ENCODE measurements at regions not wholly inside any gene's neighbourhood (a gene's known extent, or its start where the extent isn't known, plus 50 kb on each side); places are given as distances from the start of the nearest gene placed in this dataset.

DNA sequence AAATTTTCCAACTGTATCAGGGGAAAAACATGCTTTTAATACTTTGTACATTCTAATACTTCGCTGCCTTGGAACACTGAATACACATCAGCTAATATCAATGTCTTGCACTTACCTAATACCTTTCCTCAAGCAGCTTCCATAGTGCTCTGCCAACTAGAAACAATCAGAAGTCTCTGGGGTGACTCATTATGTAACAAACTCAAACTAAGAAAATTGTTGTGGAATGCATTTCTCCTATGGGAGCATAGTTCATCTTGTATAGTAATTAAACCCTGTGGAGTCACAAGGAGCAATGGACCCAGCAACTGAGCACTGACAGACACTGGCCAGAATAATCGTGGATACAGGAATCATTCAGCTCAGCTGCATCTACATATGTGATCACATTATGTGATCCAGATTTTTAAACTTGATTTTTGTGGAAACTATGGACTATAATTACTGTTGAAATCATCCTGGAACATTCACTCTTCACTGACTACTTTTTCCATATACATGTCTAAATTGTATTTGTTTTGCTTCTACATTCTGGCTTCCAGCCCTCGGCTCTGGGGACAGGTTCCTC, 496.9 kb downstream of the TMA16 start:
- in situ Hi-C loops (cut with MboI; ENCODE audit: low pct_unique_long_range_greater_than_20kb, low sequenced_read_pairs, unreplicated experiment), result no loop called here
- TF ChIP-seq, protein P1, sequence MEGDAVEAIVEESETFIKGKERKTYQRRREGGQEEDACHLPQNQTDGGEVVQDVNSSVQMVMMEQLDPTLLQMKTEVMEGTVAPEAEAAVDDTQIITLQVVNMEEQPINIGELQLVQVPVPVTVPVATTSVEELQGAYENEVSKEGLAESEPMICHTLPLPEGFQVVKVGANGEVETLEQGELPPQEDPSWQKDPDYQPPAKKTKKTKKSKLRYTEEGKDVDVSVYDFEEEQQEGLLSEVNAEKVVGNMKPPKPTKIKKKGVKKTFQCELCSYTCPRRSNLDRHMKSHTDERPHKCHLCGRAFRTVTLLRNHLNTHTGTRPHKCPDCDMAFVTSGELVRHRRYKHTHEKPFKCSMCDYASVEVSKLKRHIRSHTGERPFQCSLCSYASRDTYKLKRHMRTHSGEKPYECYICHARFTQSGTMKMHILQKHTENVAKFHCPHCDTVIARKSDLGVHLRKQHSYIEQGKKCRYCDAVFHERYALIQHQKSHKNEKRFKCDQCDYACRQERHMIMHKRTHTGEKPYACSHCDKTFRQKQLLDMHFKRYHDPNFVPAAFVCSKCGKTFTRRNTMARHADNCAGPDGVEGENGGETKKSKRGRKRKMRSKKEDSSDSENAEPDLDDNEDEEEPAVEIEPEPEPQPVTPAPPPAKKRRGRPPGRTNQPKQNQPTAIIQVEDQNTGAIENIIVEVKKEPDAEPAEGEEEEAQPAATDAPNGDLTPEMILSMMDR (IDR thresholded peaks at IDR 0.05; ENCODE audit: extremely low read depth, insufficient read depth, missing control alignments), result no peak
- DNase-seq (ENCODE audit: low spot score), result no peak

DNA sequence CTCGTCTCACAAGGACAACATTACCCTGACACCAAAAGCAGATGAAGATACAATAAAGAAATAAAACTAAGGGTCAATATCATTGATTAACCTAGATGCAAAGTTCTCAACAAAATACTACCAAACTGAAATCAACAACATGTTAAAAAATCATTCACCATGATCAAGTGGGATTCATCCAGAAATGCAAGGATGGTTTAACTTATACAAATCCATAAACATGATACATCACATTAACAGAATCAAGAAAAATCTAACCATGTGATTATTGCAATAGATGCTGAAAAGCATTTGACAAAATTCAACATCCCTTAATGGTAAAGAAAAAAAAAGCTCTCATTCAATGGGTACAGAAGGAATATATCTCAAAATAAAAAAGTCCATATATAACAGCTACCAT, 514.9 kb downstream of the TMA16 start:
- TF ChIP-seq, protein P1 (IDR thresholded peaks at IDR 0.05; ENCODE audit: extremely low read depth, insufficient read depth, missing control alignments), result no peak
- in situ Hi-C loops (cut with MboI; ENCODE audit: low pct_unique_long_range_greater_than_20kb, low sequenced_read_pairs, unreplicated experiment), result loop anchor here (25.0 kb wide), 1 partner anchor 322 kb away; no protein-coding TSS in a partner anchor

DNA sequence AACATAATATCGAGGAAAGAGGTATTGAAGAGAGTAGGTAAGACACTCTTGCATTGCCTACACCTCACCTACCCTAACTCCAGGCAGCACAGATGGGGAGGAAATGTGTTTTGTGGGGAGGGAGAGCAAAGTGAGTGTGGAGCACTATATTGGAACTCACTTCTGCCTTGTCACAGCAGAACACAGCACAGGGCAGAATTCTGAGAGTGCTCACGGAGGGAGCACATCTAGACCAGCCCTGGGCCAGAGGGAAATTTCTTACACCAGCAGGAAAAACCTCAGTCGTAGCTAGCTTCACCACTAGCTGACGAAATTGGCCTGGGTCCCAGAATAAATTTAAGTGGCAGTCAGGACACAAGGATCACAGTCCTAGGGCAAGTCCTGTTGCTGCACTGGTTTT, 517.3 kb downstream of the TMA16 start:
- in situ Hi-C loops (cut with MboI; ENCODE audit: low pct_unique_long_range_greater_than_20kb, low sequenced_read_pairs, unreplicated experiment), result loop anchor here (10.0 to 25.0 kb wide), 2 partner anchors 324 to 457 kb away; no protein-coding TSS in a partner anchor
- no peak for DNase-seq (ENCODE audit: low spot score)
- TF ChIP-seq, protein P1 (IDR thresholded peaks at IDR 0.05; ENCODE audit: extremely low read depth, insufficient read depth, missing control alignments), result no peak

More for the DNA sequence above, 514.9 kb downstream of the TMA16 start:
- no peak for DNase-seq (ENCODE audit: low spot score)

DNA sequence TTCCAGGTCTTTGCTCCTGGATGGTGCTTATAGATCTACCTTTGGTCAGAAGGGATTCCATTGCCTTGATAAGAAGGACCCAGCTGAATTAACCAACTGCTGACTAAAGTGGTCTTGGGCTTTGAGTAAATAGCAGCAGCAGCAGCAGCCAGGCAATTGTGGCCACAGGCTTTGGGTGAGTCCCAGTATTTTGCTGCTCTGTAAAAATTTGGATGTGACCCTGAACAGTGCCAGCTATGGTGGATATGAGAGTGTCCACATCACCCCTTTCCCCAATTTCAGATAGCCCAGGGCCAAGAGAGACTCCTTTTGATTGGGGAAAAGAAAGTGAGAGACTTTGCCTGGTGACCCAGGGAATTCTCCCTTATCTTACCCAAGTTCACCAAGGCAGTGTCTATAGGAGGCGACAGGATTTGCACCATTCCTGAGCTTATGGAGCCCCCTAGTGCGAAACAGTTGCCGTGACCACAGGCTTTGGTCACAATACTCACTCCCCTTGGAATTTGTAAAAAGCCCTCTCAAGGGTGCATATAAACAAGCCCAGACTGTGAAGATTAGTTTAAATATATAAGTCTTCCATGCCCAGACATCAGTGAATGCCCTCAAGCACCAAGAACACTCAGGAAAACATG, 518.0 kb downstream of the TMA16 start:
- peak; percentile 5 for DNase-seq (ENCODE audit: low spot score)
- TF ChIP-seq, protein P1 (IDR thresholded peaks at IDR 0.05; ENCODE audit: extremely low read depth, insufficient read depth, missing control alignments), result peak; percentile 57
- in situ Hi-C loops (cut with MboI; ENCODE audit: low pct_unique_long_range_greater_than_20kb, low sequenced_read_pairs, unreplicated experiment), result loop anchor here (10.0 to 25.0 kb wide), 2 partner anchors 325 to 458 kb away; no protein-coding TSS in a partner anchor

DNA sequence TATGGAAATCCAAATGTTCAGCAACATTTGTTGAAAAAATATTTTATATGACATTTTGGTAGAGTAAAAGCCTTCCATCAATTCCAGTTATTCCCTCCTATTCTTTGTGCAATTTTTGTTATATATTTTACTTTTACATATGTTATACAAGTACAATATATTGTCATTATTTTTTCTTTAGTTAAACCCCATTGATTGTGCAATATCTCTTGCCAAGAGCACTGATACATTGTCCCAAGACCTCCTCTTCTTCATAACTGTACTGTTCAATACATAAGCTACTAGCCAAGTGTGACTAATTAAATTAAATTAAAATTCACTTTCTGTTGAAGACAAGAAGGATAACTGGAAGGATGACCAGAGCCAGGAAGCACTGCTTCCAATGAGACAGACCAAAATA, 527.5 kb downstream of the TMA16 start:
- DNase-seq (ENCODE audit: low spot score), result no peak
- TF ChIP-seq, protein P1 (IDR thresholded peaks at IDR 0.05; ENCODE audit: extremely low read depth, insufficient read depth, missing control alignments), result no peak
- in situ Hi-C loops (cut with MboI; ENCODE audit: low pct_unique_long_range_greater_than_20kb, low sequenced_read_pairs, unreplicated experiment), result loop anchor here (25.0 kb wide), 1 partner anchor 335 kb away; no protein-coding TSS in a partner anchor

DNA sequence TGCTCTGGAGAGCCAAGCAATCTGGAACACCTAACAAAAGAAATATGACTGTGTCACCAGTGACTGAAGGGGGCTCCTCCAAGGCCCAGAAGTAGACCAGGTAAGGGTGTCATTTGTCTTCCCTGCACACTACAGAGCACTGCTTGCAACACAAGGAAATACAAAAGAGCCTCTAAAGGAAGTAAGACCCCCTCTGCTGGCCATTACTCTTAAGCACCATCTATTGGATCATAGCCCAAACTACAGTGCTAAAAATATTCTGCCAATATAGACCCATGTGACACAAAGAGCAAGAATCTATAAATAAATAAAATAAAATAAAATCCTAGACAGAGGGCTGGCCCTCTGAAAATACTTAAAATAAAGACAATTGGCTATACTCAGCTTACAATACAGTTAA, 528.7 kb downstream of the TMA16 start:
- TF ChIP-seq, protein P1 (IDR thresholded peaks at IDR 0.05; ENCODE audit: extremely low read depth, insufficient read depth, missing control alignments), result peak; percentile 26
- DNase-seq (ENCODE audit: low spot score), result no peak
- in situ Hi-C loops (cut with MboI; ENCODE audit: low pct_unique_long_range_greater_than_20kb, low sequenced_read_pairs, unreplicated experiment), result loop anchor here (25.0 kb wide), 1 partner anchor 336 kb away; no protein-coding TSS in a partner anchor

Measured in GM13977 (cell line).